ENCODE measurements at regions not wholly inside any gene's neighbourhood (a gene's known extent, or its start where the extent isn't known, plus 50 kb on each side); places are given as distances from the start of the nearest gene placed in this dataset.

- ATAC-seq (ENCODE audit: low read depth) (no peak), DNase-seq (no peak)
- no peaks in the 10 kb centered on the region for H3K27me3 ChIP-seq (replicated peaks in 1 of 4; ENCODE audit: control extremely low read depth in 1 of 4, control insufficient read depth in 3 of 4, insufficient read depth in 4 of 4, low read length in 3 of 4)
- no peaks in the 10 kb centered on the region for H3K36me3 ChIP-seq (replicated peaks in 1 of 2; ENCODE audit: control extremely low read depth in 1 of 2, control insufficient read depth in 1 of 2, extremely low read depth in 1 of 2, insufficient read depth in 2 of 2, low read length in 1 of 2)
- intact Hi-C loops (cut with micrococcal nuclease): no loop called here
- Mint-ChIP-seq H3K27me3 (no peaks in the 10 kb centered on the region), H3K4me1 (no peaks in the 10 kb centered on the region), H3K9me3 (ENCODE audit: insufficient read depth) (no peaks in the 10 kb centered on the region), H3K27ac (no peak overlapping the region), H3K4me3 (no peak overlapping the region)
- no peaks in the 10 kb centered on the region for H4K20me1 ChIP-seq (ENCODE audit: control insufficient read depth, insufficient read depth, low read length, poor library complexity, severe bottlenecking)
- CTCF ChIA-PET: interaction anchor here (0.7 kb wide), 1 partner anchor 9 kb away, joined by 4 read pairs; no protein-coding TSS in a partner anchor
- TF ChIP-seq CTCF (IDR thresholded peaks at IDR 0.05) (no peak), EZH2 (IDR thresholded peaks at IDR 0.05; ENCODE audit: borderline replicate concordance, insufficient read depth, low read depth, low read length, poor library complexity, severe bottlenecking) (no peak)
- H3K9ac ChIP-seq (ENCODE audit: low read length): no peak overlapping the region
- H3K79me2 ChIP-seq (ENCODE audit: control insufficient read depth, insufficient read depth, low read length): no peaks in the 10 kb centered on the region
- peaks cover 0 to 5% (median 0%) of the 10 kb centered on the region in 3 donors for H3K9me3 ChIP-seq (ENCODE audit: control extremely low read depth in 1 of 3, control insufficient read depth in 2 of 3, insufficient read depth in 1 of 3, low read length in 2 of 3)
- no peak overlapping the region for H3K4me2 ChIP-seq (replicated peaks; ENCODE audit: low read depth, low read length, poor library complexity, severe bottlenecking)
- H2AFZ ChIP-seq (ENCODE audit: insufficient read depth, low read depth, low read length, poor library complexity, severe bottlenecking): no peak overlapping the region
- H3K4me1 ChIP-seq (ENCODE audit: control insufficient read depth in 2 of 2, insufficient read depth in 2 of 2, low read length in 2 of 2): no peaks in the 10 kb centered on the region
- no peak overlapping the region for H3K27ac ChIP-seq (ENCODE audit: low read length in 2 of 2)
- WGBS (ENCODE audit: insufficient coverage): 100% methylated on average over 1 of the region's 2 CpGs
- no peak overlapping the region for H3K4me3 ChIP-seq (ENCODE audit: control extremely low read depth in 1 of 5, extremely low read depth in 1 of 5, insufficient read depth in 1 of 5, low read depth in 2 of 5, low read length in 4 of 5)
- POLR2A ChIA-PET: no interaction called here
These were observed 987.7 kb downstream of the TSN start for GRCh38 chr2:122743021-122743675.

- Histone ChIP-seq H3K27ac (ENCODE audit: low read length in 2 of 2) (no peak overlapping the region), H3K4me1 (ENCODE audit: control insufficient read depth in 2 of 2, insufficient read depth in 2 of 2, low read length in 2 of 2) (no peaks in the 10 kb centered on the region), H3K9me3 (ENCODE audit: control extremely low read depth in 1 of 3, control insufficient read depth in 2 of 3, insufficient read depth in 1 of 3, low read length in 2 of 3) (peaks cover 0 to 5% (median 0%) of the 10 kb centered on the region in 3 donors), H3K4me2 (replicated peaks; ENCODE audit: low read depth, low read length, poor library complexity, severe bottlenecking) (no peak overlapping the region), H4K20me1 (ENCODE audit: control insufficient read depth, insufficient read depth, low read length, poor library complexity, severe bottlenecking) (no peaks in the 10 kb centered on the region), H2AFZ (ENCODE audit: insufficient read depth, low read depth, low read length, poor library complexity, severe bottlenecking) (no peak overlapping the region), H3K36me3 (replicated peaks in 1 of 2; ENCODE audit: control extremely low read depth in 1 of 2, control insufficient read depth in 1 of 2, extremely low read depth in 1 of 2, insufficient read depth in 2 of 2, low read length in 1 of 2) (no peaks in the 10 kb centered on the region), H3K9ac (ENCODE audit: low read length) (no peak overlapping the region), H3K27me3 (replicated peaks in 1 of 4; ENCODE audit: control extremely low read depth in 1 of 4, control insufficient read depth in 3 of 4, insufficient read depth in 4 of 4, low read length in 3 of 4) (no peaks in the 10 kb centered on the region), H3K4me3 (ENCODE audit: control extremely low read depth in 1 of 5, extremely low read depth in 1 of 5, insufficient read depth in 1 of 5, low read depth in 2 of 5, low read length in 4 of 5) (no peak overlapping the region), H3K79me2 (ENCODE audit: control insufficient read depth, insufficient read depth, low read length) (no peaks in the 10 kb centered on the region)
- Mint-ChIP-seq H3K27me3 (no peaks in the 10 kb centered on the region), H3K9me3 (ENCODE audit: insufficient read depth) (no peaks in the 10 kb centered on the region), H3K27ac (no peak overlapping the region), H3K4me3 (no peak overlapping the region), H3K4me1 (no peaks in the 10 kb centered on the region)
- no peak for ATAC-seq (ENCODE audit: low read depth)
- TF ChIP-seq EZH2 (IDR thresholded peaks at IDR 0.05; ENCODE audit: borderline replicate concordance, insufficient read depth, low read depth, low read length, poor library complexity, severe bottlenecking) (no peak), CTCF (IDR thresholded peaks at IDR 0.05) (no peak)
- intact Hi-C loops (cut with micrococcal nuclease): no loop called here
- ChIA-PET CTCF (no interaction called here), POLR2A (no interaction called here)
- no peak for DNase-seq
- 94% methylated on average over 2 of the region's 4 CpGs for WGBS (ENCODE audit: insufficient coverage)
These were observed 990.2 kb downstream of the TSN start for GRCh38 chr2:122745603-122746002.
